Lower lobe of right lung (tissue), 2 donors: ENCODE measurements at regions not wholly inside any gene's neighbourhood (a gene's known extent, or its start where the extent isn't known, plus 50 kb on each side); places are given as distances from the start of the nearest gene placed in this dataset.

Source experiments
- ATAC-seq, 2 donors: fragments of 200-7000 bp; cut with Tn5 transposase; one replicate each; pipeline ENCODE4 v1.9.1; 2020 to 2022; ENCODE audit warnings: mild to moderate bottlenecking in 2 of 2, moderate library complexity in 2 of 2
- DNase-seq: peaks from one replicate; pipeline ENCODE4 v3.0.0-alpha.2; 2020
- H3K27ac ChIP-seq: fragments of 200-600 bp; one replicate; pipeline ENCODE4 v1.8.0; 2022
- H3K27me3 ChIP-seq: fragments of 200-600 bp; one replicate; pipeline ENCODE4 v1.8.0; 2022; ENCODE audit warnings: low read depth
- H3K36me3 ChIP-seq: fragments of 200-600 bp; one replicate; pipeline ENCODE4 v1.8.0; 2022; ENCODE audit warnings: mild to moderate bottlenecking
- H3K4me1 ChIP-seq: fragments of 200-600 bp; one replicate; pipeline ENCODE4 v1.8.0; 2022
- H3K4me3 ChIP-seq: fragments of 200-600 bp; one replicate; pipeline ENCODE4 v1.8.0; 2022; ENCODE audit warnings: mild to moderate bottlenecking
- H3K9me3 ChIP-seq: fragments of 200-600 bp; one replicate; pipeline ENCODE4 v1.8.0; 2022
- CTCF ChIP-seq: fragments of 200-600 bp; IDR thresholded peaks from one replicate; pipeline ENCODE4 v1.8.0; 2022; ENCODE audit warnings: antibody characterized with exemption, mild to moderate bottlenecking
- intact Hi-C: fragments of 100-400 bp; cut with DNase I; formaldehyde crosslinking; loops from one replicate; pipeline ENCODE4 v1.11.0; 2022
- donor health status: DM: no; HTN: yes; CAD: no; lungs with severe emphysema.

GRCh38 chr6:41452763-41453162, 93.4 kb upstream of the FOXP4 start:
- Histone ChIP-seq H3K9me3 (no peaks in the 10 kb centered on the region), H3K27ac (no peak overlapping the region), H3K4me1 (peaks cover 26% of the 10 kb centered on the region), H3K27me3 (no peaks in the 10 kb centered on the region), H3K4me3 (no peak overlapping the region), H3K36me3 (no peaks in the 10 kb centered on the region)
- intact Hi-C loops: no loop called here
- ATAC-seq (no peak), DNase-seq (no peak)
- no peak for TF ChIP-seq CTCF

- Histone ChIP-seq H3K4me1 (peaks cover 26% of the 10 kb centered on the region), H3K27me3 (no peaks in the 10 kb centered on the region), H3K36me3 (no peaks in the 10 kb centered on the region), H3K27ac (no peak overlapping the region), H3K4me3 (no peak overlapping the region), H3K9me3 (no peaks in the 10 kb centered on the region)
- intact Hi-C loops: no loop called here
- DNase-seq (no peak), ATAC-seq (no peak)
- TF ChIP-seq CTCF: no peak
These were observed 92.9 kb upstream of the FOXP4 start for GRCh38 chr6:41453244-41453643.

DNA sequence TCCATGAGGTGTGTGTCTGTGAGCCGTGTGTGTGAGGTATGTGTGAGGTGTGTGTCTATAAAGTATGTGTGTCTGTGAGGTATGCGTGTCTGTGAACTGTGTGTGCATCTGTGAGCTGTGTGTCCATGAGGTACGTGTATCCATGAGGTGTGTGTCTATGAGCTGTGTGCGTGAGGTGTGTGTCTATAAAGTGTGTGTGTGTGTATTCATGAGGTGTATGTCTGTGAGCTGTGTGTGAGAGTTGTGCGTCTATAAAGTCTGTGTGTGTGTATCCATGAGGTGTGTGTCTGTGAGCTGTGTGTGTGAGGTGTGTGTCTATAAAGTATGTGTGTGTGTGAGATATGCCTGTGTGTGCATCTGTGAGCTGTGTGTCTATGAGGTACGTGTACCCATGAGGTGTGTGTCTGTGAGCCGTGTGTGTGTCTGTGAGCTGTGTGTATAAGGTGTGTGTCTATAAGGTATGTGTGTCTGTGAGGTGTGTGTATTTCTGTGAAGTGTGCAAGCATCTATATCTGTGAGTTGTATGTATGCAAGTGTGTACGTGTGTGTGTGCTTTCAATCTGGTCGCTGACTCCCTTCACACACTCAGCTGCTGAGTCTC, 91.9 kb upstream of the FOXP4 start:
- intact Hi-C loops: no loop called here
- DNase-seq: no peak
- Histone ChIP-seq H3K4me1 (peaks cover 26% of the 10 kb centered on the region), H3K9me3 (no peaks in the 10 kb centered on the region), H3K27ac (no peak overlapping the region), H3K27me3 (no peaks in the 10 kb centered on the region), H3K4me3 (no peak overlapping the region), H3K36me3 (no peaks in the 10 kb centered on the region)
- no peak for TF ChIP-seq CTCF
- ATAC-seq: no peak

DNA sequence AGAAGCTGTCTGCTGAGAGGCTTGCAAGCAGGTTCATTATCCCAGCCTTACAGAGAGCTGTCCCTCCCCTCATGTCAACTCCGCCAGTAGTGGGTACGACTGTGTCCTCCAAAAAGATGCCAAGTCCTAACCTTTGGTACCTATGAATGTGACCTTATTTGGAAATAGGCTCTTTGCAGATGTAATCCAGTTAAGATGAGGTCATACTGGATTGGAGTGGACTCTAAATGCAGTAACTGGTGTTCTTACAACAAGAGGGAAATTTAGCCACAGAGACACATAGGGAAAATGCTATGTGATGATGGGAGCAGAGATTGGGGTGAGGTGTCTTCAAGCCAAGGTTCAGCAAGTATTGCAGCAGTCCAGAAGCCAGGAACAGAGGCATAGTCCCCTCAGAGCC, 90.8 kb upstream of the FOXP4 start:
- ATAC-seq (no peak), DNase-seq (no peak)
- H3K9me3 ChIP-seq: no peaks in the 10 kb centered on the region
- no peak overlapping the region for H3K27ac ChIP-seq
- H3K27me3 ChIP-seq: no peaks in the 10 kb centered on the region
- no peaks in the 10 kb centered on the region for H3K36me3 ChIP-seq
- intact Hi-C loops: no loop called here
- H3K4me3 ChIP-seq: no peak overlapping the region
- TF ChIP-seq CTCF: no peak
- peaks cover 17% of the 10 kb centered on the region for H3K4me1 ChIP-seq

DNA sequence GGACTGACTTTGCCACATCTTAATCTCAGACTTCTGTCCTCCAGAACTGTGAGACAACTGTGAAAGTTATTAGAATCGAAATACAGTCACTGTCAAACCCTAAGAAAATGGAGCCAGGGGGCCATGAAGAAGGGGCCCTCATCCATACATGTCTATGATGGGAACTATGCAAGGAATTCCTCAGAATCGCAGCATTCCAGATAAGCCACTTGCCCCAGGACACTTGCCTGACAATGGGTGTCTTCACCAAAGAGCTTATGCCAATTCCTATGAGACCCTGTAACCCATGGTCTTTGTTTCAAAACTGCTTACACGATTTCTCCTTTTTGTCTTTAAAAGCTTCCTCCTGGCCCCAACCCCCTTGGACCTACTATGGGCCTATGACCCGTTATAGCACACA, 90.4 kb upstream of the FOXP4 start:
- Histone ChIP-seq H3K4me3 (no peak overlapping the region), H3K4me1 (peaks cover 12% of the 10 kb centered on the region), H3K36me3 (no peaks in the 10 kb centered on the region), H3K27me3 (no peaks in the 10 kb centered on the region), H3K9me3 (no peaks in the 10 kb centered on the region), H3K27ac (no peak overlapping the region)
- no peak for DNase-seq
- TF ChIP-seq CTCF: no peak
- ATAC-seq: no peak
- intact Hi-C loops: no loop called here

GRCh38 chr6:41457303-41457670, 88.9 kb upstream of the FOXP4 start:
- Histone ChIP-seq H3K4me1 (no peaks in the 10 kb centered on the region), H3K27ac (no peak overlapping the region), H3K27me3 (no peaks in the 10 kb centered on the region), H3K9me3 (no peaks in the 10 kb centered on the region), H3K4me3 (no peak overlapping the region), H3K36me3 (no peaks in the 10 kb centered on the region)
- ATAC-seq (no peak), DNase-seq (no peak)
- no peak for TF ChIP-seq CTCF
- intact Hi-C loops: no loop called here
